ENCODE measurements at regions not wholly inside any gene's neighbourhood (a gene's known extent, or its start where the extent isn't known, plus 50 kb on each side); places are given as distances from the start of the nearest gene placed in this dataset.

GRCh38 chr10:71066600-71066999 is 145.8 kb upstream of the UNC5B start:
- dilution Hi-C loops (cut with HindIII; ENCODE audit: low sequenced_read_pairs, unreplicated experiment): no loop called here
- no peak overlapping the region for H3K4me2 ChIP-seq (ENCODE audit: low read depth, low read length)
- no peak overlapping the region for H4K91ac ChIP-seq (ENCODE audit: insufficient read depth, low read depth, low read length)
- no peaks in the 10 kb centered on the region for H3K9me1 ChIP-seq (ENCODE audit: insufficient read depth, low read length)
- H3K23ac ChIP-seq (ENCODE audit: low read depth, low read length): no peak overlapping the region
- no peak for DNase-seq
- no peak overlapping the region for H2AK9ac ChIP-seq (replicated peaks; ENCODE audit: low read depth, low read length, poor library complexity)
- no peak overlapping the region for H3K4ac ChIP-seq (ENCODE audit: low read depth, low read length)
- H2BK15ac ChIP-seq (ENCODE audit: low read depth, low read length): no peak overlapping the region
- no peak overlapping the region for H2BK5ac ChIP-seq (ENCODE audit: low read depth, low read length, poor library complexity, severe bottlenecking)
- no peak for TF ChIP-seq CEBPB (IDR thresholded peaks at IDR 0.05; ENCODE audit: low read depth, low read length)
- no peak for TF ChIP-seq CTCF (conservative IDR thresholded peaks at IDR 0.05; ENCODE audit: low read depth, low read length)
- no peak for TF ChIP-seq BHLHE40 (IDR thresholded peaks at IDR 0.05; ENCODE audit: low read depth, low read length)
- TF ChIP-seq RAD21 (IDR thresholded peaks at IDR 0.05; ENCODE audit: low read length): no peak
- TF ChIP-seq POLR2A (IDR thresholded peaks at IDR 0.05; ENCODE audit: low read depth, low read length): no peak
- no peak for TF ChIP-seq SMC3 (IDR thresholded peaks at IDR 0.05; ENCODE audit: low read depth, low read length)
- TF ChIP-seq MXI1 (IDR thresholded peaks at IDR 0.05; ENCODE audit: borderline replicate concordance, low read depth, low read length): no peak
- no peak for TF ChIP-seq CHD1 (IDR thresholded peaks at IDR 0.05; ENCODE audit: low read depth, low read length)
- TF ChIP-seq MAFK (IDR thresholded peaks at IDR 0.05; ENCODE audit: low read depth, low read length): no peak
- TF ChIP-seq USF2 (IDR thresholded peaks at IDR 0.05; ENCODE audit: low read depth, low read length): no peak
- no peak for TF ChIP-seq MAZ (IDR thresholded peaks at IDR 0.05; ENCODE audit: borderline replicate concordance, low read depth, low read length)
- TF ChIP-seq ELK1 (IDR thresholded peaks at IDR 0.05; ENCODE audit: borderline replicate concordance, low read depth, low read length): no peak
- TF ChIP-seq RFX5 (IDR thresholded peaks at IDR 0.05; ENCODE audit: low read depth, low read length): no peak
- no peak for TF ChIP-seq NFE2L2 (IDR thresholded peaks at IDR 0.05; ENCODE audit: low read depth, low read length)
- TF ChIP-seq FOS (IDR thresholded peaks at IDR 0.05; ENCODE audit: low read depth, low read length): no peak
- no peak for TF ChIP-seq RCOR1 (IDR thresholded peaks at IDR 0.05; ENCODE audit: insufficient replicate concordance, low read length)
- BruUV-seq (replicated peaks): no TSS peak
- no peak overlapping the region for H4K8ac ChIP-seq (ENCODE audit: low read depth in 2 of 2, low read length in 2 of 2)
- H3K18ac ChIP-seq (ENCODE audit: low read depth, low read length): no peak overlapping the region
- no peak overlapping the region for H4K5ac ChIP-seq (ENCODE audit: low read depth, low read length)
- no peak for ATAC-seq (ENCODE audit: low read depth)
- H2BK20ac ChIP-seq (ENCODE audit: low read depth, low read length): no peak overlapping the region
- H3K27ac ChIP-seq (ENCODE audit: insufficient read depth, low read length): no peak overlapping the region
- H3K36me3 ChIP-seq (ENCODE audit: control insufficient read depth, insufficient read depth, low read length): no peaks in the 10 kb centered on the region
- no peaks in the 10 kb centered on the region for H3K4me1 ChIP-seq (ENCODE audit: control insufficient read depth, insufficient read depth, low read length)
- no peaks in the 10 kb centered on the region for H3K9me3 ChIP-seq (ENCODE audit: control insufficient read depth, insufficient read depth, low read length)
- H2BK120ac ChIP-seq (ENCODE audit: low read depth, low read length): no peak overlapping the region
- H3K9ac ChIP-seq (ENCODE audit: low read depth, low read length): no peak overlapping the region
- no peak overlapping the region for H2AFZ ChIP-seq (replicated peaks; ENCODE audit: low read length, poor library complexity)
- POLR2A ChIA-PET (ENCODE audit: unreplicated experiment): no interaction called here
- no peak overlapping the region for H3K56ac ChIP-seq (ENCODE audit: extremely low read depth, insufficient read depth, low read length)
- CTCF ChIA-PET: no interaction called here
- peaks cover 53% of the 10 kb centered on the region for H3K27me3 ChIP-seq (ENCODE audit: control insufficient read depth, insufficient read depth, low read length)
- intact Hi-C loops (cut with micrococcal nuclease): no loop called here
- H3K79me1 ChIP-seq (ENCODE audit: low read depth in 1 of 2, low read length in 2 of 2): no peaks in the 10 kb centered on the region
- H3K14ac ChIP-seq (replicated peaks; ENCODE audit: low read depth, low read length): no peak overlapping the region
- in situ Hi-C loops (cut with MboI; ENCODE audit: low sequenced_read_pairs): no loop called here
- H2AK5ac ChIP-seq (ENCODE audit: low read depth, low read length): no peak overlapping the region
- no peak overlapping the region for H3K4me3 ChIP-seq (ENCODE audit: insufficient read depth, low read depth, low read length)
- H4K20me1 ChIP-seq (ENCODE audit: insufficient read depth, low read length): no peaks in the 10 kb centered on the region
- 30% methylated on average over 2 of the region's 10 CpGs; no CpG with 5 or more reads in 1 of the 2 experiments for WGBS, 2 experiments (ENCODE audit: extremely low coverage in 2 of 2, insufficient read length in 1 of 2)

Measured in IMR-90 (cell line).